ENCODE measurements at regions not wholly inside any gene's neighbourhood (a gene's known extent, or its start where the extent isn't known, plus 50 kb on each side); places are given as distances from the start of the nearest gene placed in this dataset.

DNA sequence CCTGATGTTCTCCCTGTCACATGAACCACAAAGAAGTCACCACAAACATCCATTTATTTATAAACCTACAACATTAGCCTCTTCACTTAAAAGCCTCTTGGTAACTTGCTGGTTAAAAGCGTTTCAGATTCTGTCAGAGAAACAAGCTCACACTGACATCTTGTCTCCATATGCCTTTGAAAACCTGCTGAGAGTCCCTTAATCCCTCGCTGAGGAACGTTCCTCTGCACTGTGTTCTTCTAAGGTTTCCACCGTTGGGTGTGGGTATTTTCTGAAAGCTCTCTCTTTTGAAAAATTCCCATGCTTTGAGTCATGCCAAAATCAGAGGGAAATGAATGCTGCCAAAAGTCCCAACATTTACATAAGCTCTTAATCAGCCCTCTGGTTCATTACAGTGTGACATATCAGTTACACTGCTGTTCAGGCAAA lies 149.8 kb downstream of the CCDC34 start:
- DNase-seq: no peak

DNA sequence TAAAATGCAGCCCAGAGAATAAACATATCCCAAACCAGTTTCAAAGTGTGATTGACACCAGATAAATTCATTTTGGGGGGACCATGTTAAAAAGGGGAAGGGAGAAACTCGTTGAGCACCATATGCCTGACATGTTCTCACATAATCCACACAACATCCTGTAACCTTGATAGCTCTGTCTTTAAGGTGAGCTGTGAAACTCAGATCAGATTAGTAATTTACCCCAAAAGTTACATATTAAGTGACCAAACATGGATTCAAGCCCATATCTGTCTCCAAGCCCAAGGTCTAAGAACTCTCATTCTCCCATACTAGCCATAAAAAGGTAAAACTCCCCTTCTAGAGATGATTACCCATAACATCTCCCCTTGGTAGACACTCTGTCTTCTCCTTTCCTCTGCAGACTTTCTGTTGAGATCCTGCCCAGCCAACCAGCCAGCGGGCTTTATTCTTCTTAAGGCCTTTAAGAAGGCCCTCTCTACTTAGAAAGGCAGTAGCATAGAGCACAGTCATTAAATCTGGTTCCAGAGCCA lies 150.7 kb downstream of the CCDC34 start:
- DNase-seq: no peak

DNA sequence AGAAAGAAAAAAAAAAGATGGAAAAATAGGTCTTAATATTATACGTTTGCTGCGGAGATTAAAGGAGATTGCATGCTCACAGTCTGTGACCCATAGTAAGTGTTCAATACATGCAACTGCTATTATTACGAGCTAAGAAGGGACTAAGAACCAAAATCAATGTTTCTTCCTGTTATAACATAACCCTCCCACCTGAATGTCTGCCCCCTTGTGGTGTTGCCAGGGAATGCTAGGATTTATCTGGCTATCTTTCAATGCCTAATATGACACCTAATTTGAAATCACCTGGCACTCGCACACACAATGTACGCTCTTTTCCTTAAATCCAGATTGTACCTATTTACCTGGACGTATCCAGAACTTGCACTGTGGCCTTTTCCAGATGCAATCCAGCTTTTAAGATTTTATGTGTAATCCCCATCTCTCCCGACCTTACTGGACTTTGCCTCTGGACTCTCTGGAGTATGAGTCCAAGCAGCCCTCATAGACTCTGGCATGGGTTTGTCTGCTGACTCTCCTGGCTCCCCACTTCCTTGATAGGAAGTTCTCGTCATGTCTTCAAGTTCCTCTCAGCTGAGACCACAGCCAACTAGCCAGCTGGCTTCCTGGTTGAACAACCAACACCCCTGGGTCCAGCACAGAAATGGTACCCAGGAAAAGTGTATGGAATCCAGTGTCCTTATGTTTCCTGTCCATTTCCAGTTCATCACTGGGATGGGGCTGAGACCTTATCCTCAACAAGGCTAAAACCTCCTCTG lies 151.5 kb downstream of the CCDC34 start:
- DNase-seq: no peak

DNA sequence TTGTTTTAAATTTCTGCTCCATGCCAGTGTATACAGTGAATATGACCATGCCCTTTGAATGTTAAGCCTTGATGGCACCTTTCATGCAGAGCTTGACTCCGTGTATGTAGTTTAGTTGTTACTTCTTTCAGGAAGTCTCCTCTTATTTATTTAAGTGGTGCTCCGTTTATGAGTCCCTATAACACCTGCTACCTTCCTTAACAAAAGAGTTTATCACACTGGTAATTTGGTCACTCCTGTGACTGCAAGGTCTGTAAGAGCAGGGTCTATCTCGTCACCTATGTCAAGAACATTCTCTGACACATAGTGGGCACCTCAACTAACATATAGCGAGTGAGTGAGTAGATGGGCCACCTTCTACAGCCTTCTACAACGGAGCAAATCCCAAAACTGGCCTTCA lies 152.5 kb downstream of the CCDC34 start:
- no peak for DNase-seq

DNA sequence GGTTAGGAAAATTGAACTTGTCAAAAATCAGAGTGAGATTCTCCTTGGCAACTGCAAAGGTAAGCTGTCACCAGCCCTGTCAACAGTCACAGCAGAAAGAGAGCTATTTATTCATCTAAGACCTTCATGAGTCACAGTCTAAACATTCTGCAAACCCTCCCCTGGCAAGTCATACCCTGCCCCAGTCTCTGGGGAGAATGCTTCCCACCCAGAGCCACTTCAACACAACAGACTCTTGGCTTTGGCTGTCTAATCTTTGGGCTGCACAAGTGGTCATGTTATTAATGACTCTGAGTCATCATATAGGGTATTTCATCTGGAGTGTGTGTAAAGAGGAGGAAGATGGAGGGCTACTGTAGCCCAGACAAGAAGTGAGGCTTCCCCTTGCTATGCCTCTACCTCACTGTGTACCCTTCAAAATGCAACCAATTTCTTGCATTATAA lies 153.4 kb downstream of the CCDC34 start:
- DNase-seq: no peak

DNA sequence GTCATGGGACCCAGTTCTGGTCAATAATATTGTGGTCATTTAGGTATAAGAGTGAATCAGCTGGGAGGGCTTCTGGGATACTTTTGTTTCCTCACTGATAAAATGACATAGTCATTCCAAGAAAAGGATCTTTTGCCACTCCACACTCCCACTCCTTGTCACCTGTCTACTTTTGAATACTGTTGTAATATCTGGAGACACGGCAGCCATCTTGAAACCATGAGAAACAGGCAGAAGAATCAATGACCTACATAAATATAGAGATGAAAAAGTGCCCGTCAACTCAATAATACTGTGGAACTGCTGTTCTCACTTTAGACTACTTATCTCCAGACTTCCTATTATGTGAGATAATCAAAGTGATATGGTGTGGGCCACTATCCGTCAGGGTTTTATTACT lies 154.2 kb downstream of the CCDC34 start:
- no peak for DNase-seq

DNA sequence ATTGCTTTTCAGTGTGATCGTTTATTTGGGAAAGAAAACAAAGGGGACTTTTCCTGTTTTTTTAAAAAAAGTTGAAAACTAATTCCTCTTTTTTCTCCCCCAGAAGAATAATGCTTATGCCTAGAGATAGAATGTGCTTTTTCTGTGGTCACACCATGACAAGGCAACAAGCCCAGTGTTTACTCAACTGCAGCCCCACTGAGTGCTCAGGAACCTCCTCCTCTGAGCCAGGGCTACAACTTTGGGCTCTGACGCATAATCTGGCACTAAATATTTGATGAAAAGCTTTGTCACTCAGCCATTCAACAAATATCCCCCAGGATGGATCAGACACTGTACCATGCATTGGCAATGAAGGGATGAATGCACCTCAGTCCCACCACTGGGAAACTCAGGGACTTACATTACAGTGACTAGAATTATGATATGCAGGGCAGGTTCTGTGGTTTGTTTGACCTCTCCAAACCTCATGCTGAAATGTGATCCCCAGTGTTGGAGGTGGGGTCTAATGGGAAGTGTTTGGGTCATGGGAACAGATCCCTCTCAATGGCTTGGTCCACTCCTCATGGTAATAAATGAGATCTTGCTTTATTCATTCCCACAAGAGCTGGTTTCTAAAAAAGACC lies 155.9 kb downstream of the CCDC34 start:
- DNase-seq: no peak

DNA sequence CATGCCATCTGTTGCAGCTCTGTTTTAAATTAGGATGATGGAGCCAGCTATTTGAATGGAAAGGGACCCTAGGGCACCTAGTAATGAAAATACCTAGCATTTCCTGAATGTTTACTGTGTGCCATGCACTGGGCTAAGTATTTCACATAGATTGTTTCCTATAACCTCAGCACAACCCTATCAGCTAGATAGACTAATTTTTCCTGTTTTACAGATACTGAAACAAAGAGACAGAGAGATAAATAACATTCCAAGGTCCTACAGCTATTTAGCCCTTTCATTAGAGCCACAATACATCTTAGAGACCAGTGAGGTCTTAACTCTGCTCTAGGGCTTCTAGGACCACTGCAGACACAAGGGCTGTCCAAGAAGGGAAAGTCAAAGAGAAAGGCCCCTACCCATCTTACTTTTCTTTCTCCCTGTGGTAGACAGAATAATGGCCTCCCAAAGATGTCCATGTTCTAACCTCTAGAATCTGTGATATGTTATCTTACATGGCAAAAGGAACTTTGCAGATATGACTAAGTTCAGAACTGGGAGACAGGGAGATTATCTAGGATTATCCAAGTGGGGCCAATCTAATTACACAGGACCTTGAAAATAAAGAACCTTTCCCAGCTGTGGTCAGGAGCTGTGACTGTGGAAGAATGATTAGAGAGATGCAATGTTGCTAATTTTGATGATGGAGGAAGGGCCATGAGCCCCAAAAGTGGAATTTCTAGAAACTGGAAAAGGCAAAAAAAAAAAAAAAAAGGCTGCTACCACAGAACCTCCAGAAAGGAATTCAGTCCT lies 157.0 kb downstream of the CCDC34 start:
- no peak for DNase-seq

DNA sequence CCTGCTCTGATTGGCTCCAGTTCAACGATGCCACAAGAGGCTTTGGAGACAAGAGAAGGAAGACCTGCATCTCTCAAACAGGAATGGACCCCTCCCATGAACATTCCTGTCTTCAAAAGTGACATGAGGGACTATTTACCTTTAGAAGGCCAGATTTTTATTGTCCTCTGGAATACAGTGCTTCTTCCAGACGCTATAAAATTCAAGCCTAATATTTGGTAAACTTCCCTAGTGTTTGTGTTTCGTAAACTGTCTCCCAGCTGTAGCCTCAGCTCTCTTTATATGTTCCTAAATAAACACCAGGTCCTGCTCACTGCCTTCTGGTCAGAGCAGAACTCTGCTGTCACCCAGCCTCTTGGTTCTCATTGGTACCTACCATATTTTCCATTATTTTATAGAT lies 157.8 kb downstream of the CCDC34 start:
- no peak for DNase-seq

DNA sequence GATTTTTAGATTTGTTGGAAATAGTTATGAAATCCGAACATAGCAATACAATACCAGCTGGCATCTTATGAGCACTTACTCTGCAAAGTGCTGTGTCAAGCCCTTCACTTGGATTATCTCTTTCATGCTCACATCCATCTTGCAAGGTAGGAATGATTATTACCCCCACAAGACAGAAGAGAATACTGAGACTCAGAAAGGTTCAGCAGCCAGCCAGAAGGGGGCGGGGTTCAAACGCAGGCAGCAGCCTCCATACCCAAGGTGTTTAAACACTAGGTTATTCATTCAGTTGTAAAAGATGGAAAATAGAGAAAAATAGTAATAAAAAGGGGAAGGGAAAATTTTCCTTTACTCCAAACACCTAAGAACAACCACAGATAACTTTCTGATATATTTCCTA lies 158.5 kb downstream of the CCDC34 start:
- no peak for DNase-seq

DNA sequence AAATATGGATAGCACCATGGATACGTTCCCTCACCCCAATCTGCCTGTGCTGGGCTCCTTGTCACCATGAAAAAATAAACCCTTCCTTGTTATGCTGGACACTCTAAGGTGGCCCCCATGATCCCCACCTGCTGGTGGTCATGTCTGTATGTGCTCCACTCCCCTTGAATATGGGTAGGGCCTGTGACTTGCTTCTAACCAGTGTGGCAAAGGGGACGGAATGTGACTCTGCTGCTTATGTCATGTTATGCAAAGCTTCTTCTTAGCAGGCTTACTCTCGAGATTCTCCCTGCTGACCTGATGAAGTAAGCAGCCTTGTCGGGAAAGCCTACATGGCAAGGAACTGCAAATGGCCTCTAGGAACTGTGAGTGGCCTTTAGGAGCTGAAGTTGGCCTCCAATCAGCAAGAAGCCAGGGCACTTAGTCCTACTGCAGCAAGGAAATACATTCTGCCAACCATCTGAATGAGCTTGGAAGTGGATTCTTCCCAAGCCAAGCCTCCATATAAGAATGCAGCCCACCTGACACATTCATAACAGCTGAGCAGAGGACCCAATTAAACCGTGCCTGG lies 159.9 kb downstream of the CCDC34 start:
- DNase-seq: no peak

DNA sequence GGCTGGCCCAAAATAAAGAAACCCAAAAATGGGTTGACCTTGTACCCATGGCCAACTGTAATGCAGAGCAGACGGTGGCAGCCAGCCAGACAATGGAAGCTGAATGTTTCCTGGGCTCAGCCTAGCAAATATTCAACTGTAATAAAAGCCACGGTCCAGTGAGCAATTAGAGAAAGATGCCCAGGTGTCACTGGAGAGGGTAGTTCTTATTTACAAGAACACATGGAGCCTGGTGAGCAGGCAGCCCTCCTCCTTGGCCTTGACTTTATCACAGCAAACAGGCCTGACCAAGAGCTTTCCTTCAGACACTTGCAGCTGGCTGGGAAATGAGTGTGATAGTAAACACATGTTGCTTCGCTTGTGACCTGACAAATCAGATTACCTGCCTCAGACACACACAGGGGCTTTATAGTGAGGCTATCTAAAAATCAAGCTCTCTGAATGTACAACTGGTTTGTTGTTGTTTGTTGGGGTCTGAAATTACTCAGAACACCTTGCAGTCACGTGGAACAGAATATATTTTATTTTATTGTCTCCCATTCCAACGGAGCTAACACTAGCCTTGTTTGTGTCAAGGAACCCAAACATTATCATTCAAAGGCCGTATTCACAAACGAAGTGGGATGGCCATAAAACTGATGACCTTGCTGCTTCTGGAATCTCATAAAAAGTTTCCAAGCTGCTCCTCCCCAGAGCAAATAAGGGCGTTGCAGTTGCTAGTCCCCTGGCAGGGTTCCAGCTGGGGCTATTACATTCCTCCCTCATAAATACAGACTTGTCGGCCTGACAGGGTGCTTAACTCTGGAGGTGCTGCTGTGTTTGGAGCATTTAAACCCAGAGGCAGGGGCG lies 161.1 kb downstream of the BBOX1 start:
- no peak for DNase-seq

DNA sequence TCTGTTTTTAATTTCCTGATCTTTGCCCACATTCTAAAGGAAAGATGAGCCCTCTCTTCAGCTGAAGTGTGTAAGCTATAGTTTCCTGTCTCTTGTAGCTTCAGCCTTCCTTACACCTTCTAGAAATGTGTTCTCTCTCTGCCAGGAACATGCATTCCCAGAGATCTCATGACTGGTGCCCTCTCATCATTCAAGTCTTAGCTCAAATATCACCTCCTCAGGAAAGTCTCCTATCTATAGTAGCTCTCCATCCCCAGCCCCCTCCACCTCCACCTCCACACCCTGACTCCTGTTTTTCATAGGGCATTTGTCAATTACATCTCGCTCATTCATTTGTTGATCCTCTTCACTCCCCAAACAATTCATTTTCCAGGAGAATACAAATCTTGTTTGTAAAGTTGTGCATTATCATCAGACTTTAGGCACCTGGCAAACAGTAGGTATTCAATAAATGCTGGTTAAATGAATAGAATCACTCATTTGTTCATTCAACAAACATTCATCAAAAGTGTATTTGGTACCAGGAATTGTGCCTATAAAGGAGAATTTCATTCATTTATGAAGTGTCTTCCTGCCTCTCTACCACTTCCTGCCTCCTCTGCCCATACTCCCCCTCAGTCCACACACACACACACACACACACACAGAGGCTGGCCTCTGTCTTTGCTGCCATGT lies 160.3 kb downstream of the BBOX1 start:
- no peak for DNase-seq

DNA sequence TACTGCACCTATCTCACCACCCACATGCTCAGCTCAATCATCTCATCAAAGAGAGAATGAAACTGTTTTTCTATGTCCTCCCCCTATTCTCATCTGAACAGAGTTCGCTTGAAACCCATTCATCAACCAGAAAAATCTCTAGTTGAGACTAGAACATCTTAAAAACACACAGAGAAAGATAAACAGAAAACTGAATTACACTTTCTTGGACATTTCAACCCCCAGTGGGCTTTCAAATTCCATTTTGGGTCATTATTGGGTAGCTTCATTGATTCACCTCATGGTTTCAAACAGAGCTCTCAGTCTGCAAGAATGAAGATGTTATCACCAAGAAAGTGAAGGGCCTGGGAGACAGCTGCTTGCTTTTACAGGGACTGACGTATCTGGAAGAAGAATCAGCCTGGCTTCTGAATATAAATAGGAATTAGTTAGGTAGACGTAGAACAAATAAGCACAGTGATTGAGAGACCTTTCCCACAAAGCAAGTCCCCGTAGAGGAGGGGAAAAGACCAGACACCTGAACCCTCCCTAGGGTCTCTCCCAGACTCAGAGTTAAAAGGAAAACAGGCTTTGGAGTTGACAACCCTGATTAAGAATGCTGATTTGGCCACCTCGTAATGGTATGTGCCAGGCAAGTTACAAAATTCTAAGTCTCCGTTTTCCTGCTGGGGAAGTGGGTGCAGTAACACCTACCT lies 155.7 kb downstream of the BBOX1 start:
- DNase-seq: no peak

DNA sequence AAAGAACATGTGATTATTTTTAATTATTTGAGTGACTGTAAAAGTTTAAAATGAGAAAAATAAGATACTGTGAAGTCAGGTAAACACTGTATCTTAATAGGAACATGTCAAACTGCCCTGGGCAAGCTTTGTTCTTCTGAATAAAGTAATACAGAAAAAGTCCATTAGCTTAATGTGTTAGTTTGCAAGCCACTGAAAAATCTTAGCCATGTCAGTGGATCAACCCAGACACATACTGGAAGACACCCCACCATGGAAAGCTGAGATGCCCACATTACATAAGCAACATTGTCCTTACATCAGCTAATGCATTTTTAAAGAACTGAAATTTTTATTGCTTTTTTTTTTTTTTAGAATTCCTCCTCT lies 155.2 kb downstream of the BBOX1 start:
- DNase-seq: no peak

DNA sequence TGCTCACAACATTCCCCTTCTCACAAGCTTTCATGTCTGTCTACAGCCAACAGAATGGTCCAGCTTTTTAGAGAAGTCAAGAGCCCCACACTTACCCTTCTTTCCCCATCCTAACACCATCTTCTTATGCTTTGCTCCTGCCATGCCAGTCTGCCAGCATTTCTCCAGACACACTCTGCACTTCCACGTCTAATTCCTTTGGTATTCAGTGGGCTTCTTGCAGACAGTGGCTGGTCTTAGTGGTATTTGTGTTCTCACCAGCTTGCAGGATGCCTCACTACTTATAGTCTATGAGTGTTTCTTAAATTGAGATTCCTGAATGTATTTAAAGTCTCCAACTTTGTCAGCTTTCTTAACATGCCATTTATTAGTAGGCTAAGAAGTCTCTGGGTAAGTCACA lies 154.4 kb downstream of the BBOX1 start:
- no peak for DNase-seq

DNA sequence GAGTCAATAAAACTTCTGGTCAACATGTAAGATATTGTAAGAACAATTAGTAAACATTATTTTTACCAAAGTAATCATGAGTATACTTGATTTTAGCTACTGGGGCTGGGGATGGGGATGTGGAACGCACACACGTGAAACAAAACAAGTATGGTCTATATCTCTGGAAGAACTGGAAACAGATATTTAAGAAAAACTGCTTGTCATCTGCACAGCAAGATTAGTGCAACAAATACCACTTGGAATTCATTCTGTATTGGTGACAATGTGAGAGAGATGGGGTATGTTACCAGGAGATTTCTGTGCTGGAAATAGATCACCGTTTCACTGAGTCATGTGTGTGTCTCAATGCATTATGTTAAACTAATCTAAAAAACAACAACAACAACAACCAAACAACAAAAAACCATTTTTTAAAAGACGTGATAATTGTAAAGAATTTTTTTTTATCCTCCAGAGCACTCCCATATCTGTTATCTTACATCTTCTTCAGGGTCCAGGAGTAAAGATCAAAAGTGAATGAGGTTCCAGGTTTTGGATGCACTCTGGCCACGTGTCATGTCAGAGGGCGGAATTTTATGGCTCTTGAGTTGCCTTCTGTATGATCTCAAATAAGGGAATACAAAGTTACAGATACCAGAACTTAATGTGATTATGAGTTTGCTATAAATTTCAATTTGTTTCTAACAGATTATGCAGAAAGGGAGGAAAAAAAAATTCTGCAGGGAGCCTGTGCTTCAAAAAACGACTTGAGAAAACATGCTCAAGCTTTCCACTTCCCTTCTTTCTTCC lies 153.0 kb downstream of the BBOX1 start:
- DNase-seq: no peak

DNA sequence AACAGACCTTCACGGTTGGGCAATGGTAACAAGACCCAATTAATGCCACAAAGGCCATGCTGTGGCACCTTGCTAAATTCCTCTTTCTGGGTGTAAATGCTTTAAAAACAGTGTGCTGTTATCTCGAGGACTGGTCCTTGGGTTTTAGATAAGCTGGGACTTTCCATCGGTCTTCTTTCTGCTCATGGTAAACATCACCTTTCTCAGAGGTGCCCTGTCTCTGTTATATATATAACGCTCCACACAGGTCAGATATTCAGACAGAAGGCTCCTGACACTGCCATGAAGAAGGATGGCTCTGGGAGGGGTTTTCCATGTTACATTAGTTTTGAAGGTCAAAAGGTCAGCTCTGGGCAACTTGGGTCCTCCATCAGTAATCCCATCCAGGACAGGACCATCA lies 151.6 kb downstream of the BBOX1 start:
- DNase-seq: no peak

DNA sequence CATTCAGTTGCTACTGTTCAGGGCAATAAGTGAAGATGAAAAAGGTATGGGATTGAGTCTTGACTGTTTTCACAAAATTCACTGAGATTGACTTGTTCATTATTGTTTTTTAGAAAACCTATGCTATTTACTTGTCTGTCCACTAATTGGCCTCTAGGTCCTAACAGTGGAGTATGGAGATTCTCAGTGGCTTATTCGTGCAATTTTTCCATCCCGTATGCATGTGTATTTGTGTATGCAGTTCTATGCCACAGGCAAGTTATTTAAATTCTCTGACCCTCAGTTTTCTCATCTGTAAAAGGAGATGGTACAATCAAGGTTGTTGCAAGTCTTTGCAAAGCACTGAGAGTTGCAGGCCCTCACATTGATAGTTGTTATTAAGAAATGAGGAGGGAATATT lies 151.0 kb downstream of the BBOX1 start:
- no peak for DNase-seq

DNA sequence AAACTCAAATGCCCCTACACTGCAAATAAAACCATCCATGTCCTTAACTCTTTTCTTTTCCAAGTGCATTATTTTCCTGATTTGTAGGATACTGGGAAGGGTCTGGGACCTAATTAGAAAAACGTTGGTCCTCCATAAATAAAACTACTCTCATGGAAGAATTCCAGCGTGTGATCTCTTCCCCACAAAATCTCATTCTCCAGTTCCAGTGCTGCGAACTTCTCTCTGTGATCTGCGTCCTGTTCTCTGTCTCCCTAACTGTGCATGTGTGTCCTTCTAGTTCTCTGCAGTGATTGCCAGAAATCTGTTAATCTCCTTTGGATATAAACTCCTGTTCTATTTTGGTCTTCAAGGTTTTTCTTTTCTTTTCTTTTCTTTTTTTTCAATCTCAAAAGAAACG lies 148.1 kb downstream of the BBOX1 start:
- DNase-seq: no peak
